Adrenal gland (tissue), 9 donors: ENCODE measurements at regions not wholly inside any gene's neighbourhood (a gene's known extent, or its start where the extent isn't known, plus 50 kb on each side); places are given as distances from the start of the nearest gene placed in this dataset.

Experiments
- DNase-seq, 7 donors: peaks; one replicate each; pipeline ENCODE4 v3.0.0-alpha.2; 2019 to 2020
- H3K27ac ChIP-seq, 5 donors: fragments of 200-600 bp; sonication (generic) in 4 of 5; 1 replicate in 3 of 5; 2 replicates in 2 of 5; pipeline versions ENCODE4 v1.5.1 to v1.8.0; 2016 to 2020; ENCODE audit warnings: mild to moderate bottlenecking in 1 of 5
- H3K27me3 ChIP-seq: fragments of 200-600 bp; 2 replicates; pipeline ENCODE4 v1.8.0; 2021
- H3K36me3 ChIP-seq, 2 donors: fragments of 200-600 bp; replicated peaks in 1 of 2; 1 replicate in 1 of 2; 2 replicates in 1 of 2; pipeline versions ENCODE4 v1.5.1 to v1.8.0; 2018 to 2022
- H3K4me1 ChIP-seq, 2 donors: fragments of 200-600 bp; replicated peaks in 1 of 2; 1 replicate in 1 of 2; 2 replicates in 1 of 2; pipeline versions ENCODE4 v1.5.1 to v1.8.0; 2018 to 2021
- H3K4me3 ChIP-seq, 4 donors: fragments of 200-600 bp; sonication (generic) in 3 of 4; one replicate each; pipeline ENCODE4 v1.5.1; 2016 to 2018
- H3K9me3 ChIP-seq, 3 donors: fragments of 200-600 bp; sonication (generic) in 1 of 3; replicated peaks in 1 of 3; 1 replicate in 2 of 3; 2 replicates in 1 of 3; pipeline versions ENCODE4 v1.5.1 to v1.8.0; 2016 to 2021
- POLR2A ChIP-seq, 2 donors: fragments of 450-650 bp; IDR thresholded peaks; one replicate each; pipeline ENCODE4 v1.6.1; 2017; ENCODE audit warnings: antibody characterized with exemption in 2 of 2, mild to moderate bottlenecking in 2 of 2, moderate library complexity in 1 of 2
- WGBS, 4 donors: extraction: QIAGEN DNeasy Blood & Tissue Kit in 2 of 4; methylation state at CpG; one replicate each; pipeline versions ENCODE4 v1.1.5 to v1.1.7; 2013 to 2017; 5-methylcytosine and 5-hydroxymethylcytosine counted together
- intact Hi-C, 2 donors: fragments of 100-400 bp; cut with DNase I; formaldehyde crosslinking; loops; one replicate each; pipeline versions ENCODE4 v1.14.1 to v1.15.0; 2022 to 2023
- TF ChIP-seq, protein P1 (sequence below), 6 experiments: fragments of 450-650 bp in 4 of 6; fragments of 200-600 bp in 2 of 6; sonication (generic) in 1 of 6; IDR thresholded peaks; 1 replicate in 5 of 6; 2 replicates in 1 of 6; pipeline versions ENCODE4 v1.5.1 to v1.8.0; 2016 to 2021; ENCODE audit warnings: antibody characterized with exemption in 6 of 6, mild to moderate bottlenecking in 2 of 6, moderate library complexity in 1 of 6
- donor health status: healthy with polysubstance abuse.
- donor health status: Bipolar disorder and iron deficiency.
- donor health status: DM: yes; HTN: yes; CAD: no.
- donor health status: DM: no; HTN: no; CAD: no.
- donor health status: DM: no; HTN: no; CAD: no.

DNA sequence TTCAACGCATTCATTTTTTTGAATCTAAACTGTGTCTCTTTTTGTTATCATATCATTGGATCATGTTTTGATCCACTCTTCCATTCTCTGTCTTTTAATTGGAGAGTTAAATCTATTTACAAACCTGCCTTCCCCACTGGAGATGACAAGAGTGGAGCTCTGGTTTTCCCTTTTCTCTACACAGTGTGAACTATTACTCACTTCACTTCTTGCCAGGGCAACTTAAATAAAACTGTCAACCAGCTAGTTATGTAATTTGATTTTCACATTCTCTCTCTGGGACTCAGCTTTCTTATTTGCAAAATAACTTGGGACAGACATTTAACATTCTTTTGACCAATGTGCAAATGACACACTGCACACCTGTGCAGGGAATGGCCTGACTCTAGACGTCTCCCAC lies 230.8 kb upstream of the CST7 start:
- TF ChIP-seq, protein P1, sequence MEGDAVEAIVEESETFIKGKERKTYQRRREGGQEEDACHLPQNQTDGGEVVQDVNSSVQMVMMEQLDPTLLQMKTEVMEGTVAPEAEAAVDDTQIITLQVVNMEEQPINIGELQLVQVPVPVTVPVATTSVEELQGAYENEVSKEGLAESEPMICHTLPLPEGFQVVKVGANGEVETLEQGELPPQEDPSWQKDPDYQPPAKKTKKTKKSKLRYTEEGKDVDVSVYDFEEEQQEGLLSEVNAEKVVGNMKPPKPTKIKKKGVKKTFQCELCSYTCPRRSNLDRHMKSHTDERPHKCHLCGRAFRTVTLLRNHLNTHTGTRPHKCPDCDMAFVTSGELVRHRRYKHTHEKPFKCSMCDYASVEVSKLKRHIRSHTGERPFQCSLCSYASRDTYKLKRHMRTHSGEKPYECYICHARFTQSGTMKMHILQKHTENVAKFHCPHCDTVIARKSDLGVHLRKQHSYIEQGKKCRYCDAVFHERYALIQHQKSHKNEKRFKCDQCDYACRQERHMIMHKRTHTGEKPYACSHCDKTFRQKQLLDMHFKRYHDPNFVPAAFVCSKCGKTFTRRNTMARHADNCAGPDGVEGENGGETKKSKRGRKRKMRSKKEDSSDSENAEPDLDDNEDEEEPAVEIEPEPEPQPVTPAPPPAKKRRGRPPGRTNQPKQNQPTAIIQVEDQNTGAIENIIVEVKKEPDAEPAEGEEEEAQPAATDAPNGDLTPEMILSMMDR (IDR thresholded peaks at IDR 0.05): no peak
- TF ChIP-seq POLR2A (IDR thresholded peaks at IDR 0.05): no peak
- no peaks in the 10 kb centered on the region for H3K36me3 ChIP-seq
- no peak overlapping the region for H3K27ac ChIP-seq
- 63 to 77% (median 71%) methylated on average over 2 of the region's 2 CpGs for WGBS, 4 donors
- no peak overlapping the region for H3K4me3 ChIP-seq
- no peak for DNase-seq
- intact Hi-C loops: no loop called here
- H3K4me1 ChIP-seq: no peaks in the 10 kb centered on the region
- H3K27me3 ChIP-seq: no peaks in the 10 kb centered on the region
- H3K9me3 ChIP-seq: no peaks in the 10 kb centered on the region

DNA sequence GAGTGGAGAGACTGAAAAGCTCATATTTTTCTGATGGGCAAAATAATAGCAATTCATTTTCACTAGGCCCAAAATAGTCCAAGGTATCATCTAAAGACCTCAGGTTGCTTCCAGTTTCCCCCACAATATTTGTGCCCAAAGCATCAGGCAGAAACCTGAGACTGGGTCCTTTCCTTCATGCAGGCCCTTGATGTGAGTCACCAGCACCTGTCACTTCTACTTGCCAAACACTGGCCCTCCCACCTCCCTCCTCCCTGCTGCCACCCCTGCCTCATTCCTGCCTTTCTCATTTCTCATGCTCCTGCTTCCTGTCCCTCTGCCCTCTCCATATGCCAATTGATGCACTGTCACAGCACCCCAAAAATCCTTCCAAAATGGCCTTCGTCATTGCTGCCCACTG lies 230.4 kb upstream of the CST7 start:
- Histone ChIP-seq H3K4me3 (no peak overlapping the region), H3K27me3 (no peaks in the 10 kb centered on the region), H3K4me1 (no peaks in the 10 kb centered on the region), H3K9me3 (no peaks in the 10 kb centered on the region), H3K36me3 (no peaks in the 10 kb centered on the region), H3K27ac (no peak overlapping the region)
- TF ChIP-seq, protein P1 (IDR thresholded peaks at IDR 0.05): no peak
- TF ChIP-seq POLR2A (IDR thresholded peaks at IDR 0.05): no peak
- intact Hi-C loops: no loop called here
- peak in 1 of 7 donors; percentile 3 for DNase-seq
- 71 to 89% (median 83%) methylated on average over 1 of the region's 1 CpG for WGBS, 4 donors

DNA sequence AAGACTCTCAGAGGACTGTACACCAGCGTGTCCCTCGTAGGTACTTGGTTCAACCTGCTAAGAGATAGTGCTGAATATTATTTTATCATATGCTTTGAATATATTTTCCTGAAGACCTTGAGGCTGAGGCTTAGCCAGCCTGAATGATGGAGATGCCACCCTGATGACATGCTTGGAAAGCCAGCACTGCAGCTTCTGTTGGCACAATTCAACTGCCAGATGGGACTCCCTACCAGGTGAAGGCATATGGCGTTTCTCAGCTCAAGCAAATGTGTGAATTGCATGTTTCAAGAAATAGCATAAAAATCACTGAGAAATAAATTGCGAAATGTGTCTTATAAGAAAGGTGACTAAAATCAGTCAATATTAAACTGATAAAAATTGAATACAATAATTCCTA lies 228.1 kb upstream of the CST7 start:
- no peaks in the 10 kb centered on the region for H3K36me3 ChIP-seq
- H3K4me1 ChIP-seq: no peaks in the 10 kb centered on the region
- intact Hi-C loops: no loop called here
- DNase-seq: no peak
- 78 to 85% (median 84%) methylated on average over 4 of the region's 4 CpGs for WGBS, 4 donors
- H3K27ac ChIP-seq: no peak overlapping the region
- no peaks in the 10 kb centered on the region for H3K9me3 ChIP-seq
- TF ChIP-seq, protein P1 (IDR thresholded peaks at IDR 0.05): no peak
- TF ChIP-seq POLR2A (IDR thresholded peaks at IDR 0.05): no peak
- H3K4me3 ChIP-seq: no peak overlapping the region
- H3K27me3 ChIP-seq: no peaks in the 10 kb centered on the region

- Histone ChIP-seq H3K27ac (no peak overlapping the region), H3K9me3 (no peaks in the 10 kb centered on the region), H3K4me3 (no peak overlapping the region), H3K4me1 (no peaks in the 10 kb centered on the region), H3K36me3 (no peaks in the 10 kb centered on the region), H3K27me3 (no peaks in the 10 kb centered on the region)
- DNase-seq: peak in 1 of 7 donors; percentile 10
- 42 to 100% (median 71%) methylated on average over 1 to 2 of the region's 2 CpGs for WGBS, 4 donors
- intact Hi-C loops: no loop called here
- no peak for TF ChIP-seq POLR2A (IDR thresholded peaks at IDR 0.05)
- TF ChIP-seq, protein P1 (IDR thresholded peaks at IDR 0.05): no peak
These were observed 227.0 kb upstream of the CST7 start for GRCh38 chr20:24721891-24722568.
